ENCODE measurements at regions not wholly inside any gene's neighbourhood (a gene's known extent, or its start where the extent isn't known, plus 50 kb on each side); places are given as distances from the start of the nearest gene placed in this dataset. TPM values are rescaled to one million over a fixed set of nuclear protein-coding genes. Genes with fewer than 3 reads are reported as not detected.
"Not testable (repeated sequence)": the region's sequence is repeated elsewhere in the genome, so short reads cannot be mapped to it uniquely, and the experiment has no call there.

- H3K79me2 ChIP-seq (ENCODE audit: control insufficient read depth in 1 of 2, insufficient read depth in 2 of 2, low read length in 2 of 2); H3K23me2 ChIP-seq (ENCODE audit: low read depth, low read length); H4K5ac ChIP-seq (ENCODE audit: insufficient read length, low read depth, low read length); H3K4me2 ChIP-seq (ENCODE audit: insufficient read depth in 1 of 2, low read depth in 2 of 2, low read length in 2 of 2); H3K36me3 ChIP-seq (ENCODE audit: control insufficient read depth in 2 of 4, insufficient read depth in 4 of 4, low read length in 3 of 4); H2BK20ac ChIP-seq (ENCODE audit: low read length); H2BK12ac ChIP-seq (ENCODE audit: low read depth, low read length); H3K9me3 ChIP-seq (ENCODE audit: insufficient read depth in 2 of 2, low read depth in 1 of 2, low read length in 1 of 2); H2BK5ac ChIP-seq (ENCODE audit: low read depth, low read length); H3K9ac ChIP-seq (replicated peaks in 1 of 4; ENCODE audit: extremely low read depth in 1 of 4, low read depth in 3 of 4, low read length in 3 of 4); H2AK5ac ChIP-seq (ENCODE audit: low read depth, low read length); H3K27me3 ChIP-seq (replicated peaks in 1 of 4; ENCODE audit: control insufficient read depth in 3 of 4, extremely low read depth in 1 of 4, insufficient read depth in 3 of 4, low read length in 3 of 4); H4K20me1 ChIP-seq (replicated peaks in 1 of 2; ENCODE audit: control insufficient read depth in 1 of 2, insufficient read depth in 2 of 2, low read length in 2 of 2); CTCF ChIA-PET (ENCODE audit: partially characterized antibody); H4K8ac ChIP-seq (ENCODE audit: extremely low read depth, insufficient read depth, low read length); H3K4me1 ChIP-seq (replicated peaks in 1 of 4; ENCODE audit: control insufficient read depth in 3 of 4, insufficient read depth in 4 of 4, low read length in 3 of 4); H3K4me3 ChIP-seq (ENCODE audit: extremely low read depth in 1 of 4, insufficient read depth in 2 of 4, low read depth in 3 of 4, low read length in 4 of 4); H3K4ac ChIP-seq (replicated peaks; ENCODE audit: insufficient read length, low read depth, low read length); H3K23ac ChIP-seq (ENCODE audit: insufficient read length); H2AFZ ChIP-seq (ENCODE audit: low read length); H2BK120ac ChIP-seq (replicated peaks; ENCODE audit: low read depth, low read length); H3K27ac ChIP-seq (ENCODE audit: low read depth, low read length); DNase-seq (ENCODE audit: low read depth in 1 of 2, low spot score in 2 of 2); POLR2A ChIA-PET (ENCODE audit: partially characterized antibody); H4K91ac ChIP-seq (replicated peaks; ENCODE audit: insufficient read length, low read length); H3K14ac ChIP-seq (ENCODE audit: insufficient read length); H2BK15ac ChIP-seq (ENCODE audit: low read length); H3K18ac ChIP-seq (ENCODE audit: extremely low read depth, low read length); FAIRE-seq; H3K79me1 ChIP-seq (ENCODE audit: low read depth, low read length); H3K56ac ChIP-seq (replicated peaks; ENCODE audit: insufficient read length, low read depth, low read length): not testable (repeated sequence)
- WGBS, 2 experiments (ENCODE audit: extremely low coverage in 1 of 2, insufficient coverage in 1 of 2, insufficient read length in 1 of 2, insufficient replicate concordance in 2 of 2, low coverage in 1 of 2, low lambda C conversion rate in 2 of 2, missing lambda C conversion rate in 1 of 2) = no CpG with 5 or more reads among the region's 3 CpGs
Measured at GRCh38 chr1:149728598-149728997, 53.9 kb upstream of the FCGR1A start.

Small RNA genes lying in the stretch of these regions (small RNA-seq; reads per million reads assigned to genes)
- gene RF00003 (ENCODE audit: insufficient read depth) (8.2 reads per million, percentile 78 among the genes with 10 or more reads in this experiment), gene RNU1-68P (ENCODE audit: insufficient read depth) (not detected)
